IMR-90 (cell line): ENCODE measurements at regions not wholly inside any gene's neighbourhood (a gene's known extent, or its start where the extent isn't known, plus 50 kb on each side); places are given as distances from the start of the nearest gene placed in this dataset.

Experiments used
- ATAC-seq: fragments of 200-7000 bp; cut with Tn5 transposase; 2 replicates; pipeline ENCODE4 v1.9.1; 2020; ENCODE audit warnings: low read depth, mild to moderate bottlenecking, moderate library complexity
- BruUV-seq: library from RNA; stranded (reverse); fragments of 400-500 nt; replicated peaks from 2 replicates; lab custom pipeline; 2021; lab: Mats Ljungman, UMichigan
- CTCF ChIA-PET: fragments of 300-600 bp; formaldehyde crosslinking; extraction: SDS; loops from one replicate; lab custom pipeline; 2021; ENCODE audit warnings: antibody characterized with exemption; lab: Yijun Ruan, JAX
- POLR2A ChIA-PET: fragments of 300-600 bp; sonication (Branson Sonifier 250); formaldehyde crosslinking; loops from one replicate; lab custom pipeline; 2022; ENCODE audit warnings: antibody characterized with exemption; ENCODE audit not compliant: unreplicated experiment; lab: Charles Lee
- DNase-seq: peaks from one replicate; pipeline ENCODE4 v3.0.0; 2013
- H2AFZ ChIP-seq: replicated peaks from 2 replicates; pipeline ENCODE3; 2013; ENCODE audit warnings: low read length, mild to moderate bottlenecking; ENCODE audit not compliant: poor library complexity
- H2AK5ac ChIP-seq: 2 replicates; pipeline ENCODE4 v1.6.1; 2013; ENCODE audit warnings: low read depth, low read length, inconsistent platforms
- H2AK9ac ChIP-seq: replicated peaks from 2 replicates; pipeline ENCODE3; 2013; ENCODE audit warnings: mild to moderate bottlenecking, low read depth, low read length, moderate library complexity; ENCODE audit not compliant: poor library complexity
- H2BK120ac ChIP-seq: 2 replicates; pipeline ENCODE4 v1.6.1; 2013; ENCODE audit warnings: low read depth, low read length, inconsistent platforms
- H2BK15ac ChIP-seq: 3 replicates; pipeline ENCODE4 v1.6.1; 2013; ENCODE audit warnings: low read depth, low read length, inconsistent platforms
- H2BK20ac ChIP-seq: 2 replicates; pipeline ENCODE4 v1.6.1; 2013; ENCODE audit warnings: low read depth, mild to moderate bottlenecking, inconsistent platforms, low read length, moderate library complexity
- H2BK5ac ChIP-seq: 2 replicates; pipeline ENCODE4 v1.6.1; 2013; ENCODE audit warnings: mild to moderate bottlenecking, low read depth, low read length, inconsistent platforms; ENCODE audit not compliant: poor library complexity, severe bottlenecking
- H3K14ac ChIP-seq: replicated peaks from 2 replicates; pipeline ENCODE4 v1.6.1; 2013; ENCODE audit warnings: low read depth, low read length, inconsistent platforms
- H3K18ac ChIP-seq: 2 replicates; pipeline ENCODE4 v1.6.1; 2013; ENCODE audit warnings: low read depth, low read length, control low read depth
- H3K23ac ChIP-seq: 2 replicates; pipeline ENCODE4 v1.6.1; 2013; ENCODE audit warnings: low read depth, low read length, inconsistent platforms
- H3K27ac ChIP-seq: 2 replicates; pipeline ENCODE4 v1.5.1; 2013; ENCODE audit warnings: mild to moderate bottlenecking, control low read depth, low read length; ENCODE audit not compliant: insufficient read depth
- H3K27me3 ChIP-seq: 2 replicates; pipeline ENCODE4 v1.6.1; 2013; ENCODE audit warnings: low read length; ENCODE audit not compliant: control insufficient read depth, insufficient read depth
- H3K36me3 ChIP-seq: 2 replicates; pipeline ENCODE4 v1.6.1; 2013; ENCODE audit warnings: low read length, mixed read lengths; ENCODE audit not compliant: control insufficient read depth, insufficient read depth
- H3K4ac ChIP-seq: 2 replicates; pipeline ENCODE4 v1.6.1; 2013; ENCODE audit warnings: low read depth, low read length, inconsistent platforms
- H3K4me1 ChIP-seq: 2 replicates; pipeline ENCODE4 v1.6.1; 2013; ENCODE audit warnings: low read length, mixed read lengths; ENCODE audit not compliant: control insufficient read depth, insufficient read depth
- H3K4me2 ChIP-seq: 2 replicates; pipeline ENCODE4 v1.6.1; 2013; ENCODE audit warnings: low read depth, mild to moderate bottlenecking, control low read depth, low read length, moderate library complexity
- H3K4me3 ChIP-seq: 2 replicates; pipeline ENCODE4 v1.5.1; 2013; ENCODE audit warnings: low read depth, mild to moderate bottlenecking, control low read depth, low read length, moderate library complexity; ENCODE audit not compliant: insufficient read depth
- H3K56ac ChIP-seq: 2 replicates; pipeline ENCODE4 v1.6.1; 2013; ENCODE audit warnings: low read length, inconsistent platforms; ENCODE audit not compliant: insufficient read depth; ENCODE audit errors: extremely low read depth
- H3K79me1 ChIP-seq, 2 experiments: 2 replicates each; pipeline ENCODE4 v1.6.1; 2013; ENCODE audit warnings: low read length in 2 of 2, inconsistent platforms in 1 of 2, low read depth in 1 of 2
- H3K9ac ChIP-seq: 2 replicates; pipeline ENCODE4 v1.6.1; 2013; ENCODE audit warnings: low read depth, low read length, control low read depth
- H3K9me1 ChIP-seq: 2 replicates; pipeline ENCODE4 v1.6.1; 2013; ENCODE audit warnings: low read length, inconsistent platforms; ENCODE audit not compliant: insufficient read depth
- H3K9me3 ChIP-seq: 2 replicates; pipeline ENCODE4 v1.6.1; 2013; ENCODE audit warnings: low read length; ENCODE audit not compliant: control insufficient read depth, insufficient read depth
- H4K20me1 ChIP-seq: 2 replicates; pipeline ENCODE4 v1.6.1; 2013; ENCODE audit warnings: low read length, inconsistent platforms; ENCODE audit not compliant: insufficient read depth
- H4K5ac ChIP-seq: 2 replicates; pipeline ENCODE4 v1.6.1; 2013; ENCODE audit warnings: mild to moderate bottlenecking, low read depth, low read length, control low read depth
- H4K8ac ChIP-seq, 2 experiments: 2 replicates each; pipeline ENCODE4 v1.6.1; 2013; ENCODE audit warnings: low read depth in 2 of 2, low read length in 2 of 2, control low read depth in 1 of 2, inconsistent platforms in 1 of 2
- H4K91ac ChIP-seq: 2 replicates; pipeline ENCODE4 v1.6.1; 2013; ENCODE audit warnings: low read depth, low read length, inconsistent platforms; ENCODE audit not compliant: insufficient read depth
- CHD1 ChIP-seq: IDR thresholded peaks from 2 replicates; pipeline ENCODE4 v1.6.1; 2012; ENCODE audit warnings: low read depth, low read length, improper control_type of control experiment
- FOS ChIP-seq: fragments of 150-350 bp; IDR thresholded peaks from 2 replicates; pipeline ENCODE4 v1.6.1; 2016; ENCODE audit warnings: low read depth, low read length
- RAD21 ChIP-seq: IDR thresholded peaks from 2 replicates; pipeline ENCODE4 v1.6.1; 2012; ENCODE audit warnings: low read length, improper control_type of control experiment
- WGBS, 2 experiments: methylation state at CpG; one replicate each; pipeline versions ENCODE4 v1.1.5 to v1.1.7; 2013; ENCODE audit warnings: missing lambda C conversion rate in 2 of 2; ENCODE audit not compliant: insufficient read length in 1 of 2; ENCODE audit errors: extremely low coverage in 2 of 2; 5-methylcytosine and 5-hydroxymethylcytosine counted together
- dilution Hi-C: fragments of 300-500 bp; cut with HindIII; formaldehyde crosslinking; loops from one replicate; pipeline ENCODE4 v1.14.3; 2018; ENCODE audit warnings: low sequenced_read_pairs; ENCODE audit not compliant: unreplicated experiment
- in situ Hi-C: fragments of 300-500 bp; cut with MboI; formaldehyde crosslinking; loops from 3 replicates; pipeline ENCODE4 v1.14.3; 2019; ENCODE audit warnings: low sequenced_read_pairs, inconsistent platforms, mixed read lengths
- intact Hi-C: fragments of 100-400 bp; cut with micrococcal nuclease; formaldehyde crosslinking; loops from 2 replicates; pipeline ENCODE4 v1.10.0; 2022
- TF ChIP-seq, protein P1 (sequence below): fragments of 150-350 bp; IDR thresholded peaks from 2 replicates; pipeline ENCODE4 v1.6.1; 2016; ENCODE audit warnings: low read depth, mild to moderate bottlenecking, low read length, moderate library complexity, borderline replicate concordance

DNA sequence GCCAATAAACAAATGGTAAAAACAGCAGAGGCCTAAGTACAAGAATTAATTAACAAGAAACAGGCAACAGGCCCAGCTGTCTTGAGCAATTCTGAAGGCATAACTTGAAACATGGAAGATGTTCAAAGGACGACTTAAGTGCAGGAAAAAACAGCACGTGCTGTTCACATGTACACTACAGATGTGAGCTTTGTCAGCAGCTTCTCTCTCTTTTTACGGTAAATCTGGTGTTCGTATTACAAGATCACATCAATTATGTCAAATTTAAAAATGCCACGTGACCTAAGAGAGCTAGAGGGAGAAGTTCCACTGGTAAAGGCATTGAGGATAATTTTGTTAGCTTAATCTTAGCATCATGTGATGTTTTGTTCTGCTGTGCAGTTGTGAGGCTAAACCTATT lies 281.1 kb downstream of the PSAT1 start:
- H3K9me3 ChIP-seq: no peaks in the 10 kb centered on the region
- H3K4me3 ChIP-seq: no peak overlapping the region
- ATAC-seq (no peak), DNase-seq (no peak)
- H2BK5ac ChIP-seq: no peak overlapping the region
- peaks cover 2% of the 10 kb centered on the region; the same call in 1 of the 2 replicates for H3K4me1 ChIP-seq
- no peak overlapping the region for H3K56ac ChIP-seq
- no peaks in the 10 kb centered on the region for H3K36me3 ChIP-seq
- no peak overlapping the region for H2BK15ac ChIP-seq
- intact Hi-C loops: no loop called here
- no peaks in the 10 kb centered on the region for H3K79me1 ChIP-seq
- no peak overlapping the region for H3K18ac ChIP-seq
- TF ChIP-seq FOS (no peak), RAD21 (no peak), CHD1 (no peak)
- TF ChIP-seq, protein P1, sequence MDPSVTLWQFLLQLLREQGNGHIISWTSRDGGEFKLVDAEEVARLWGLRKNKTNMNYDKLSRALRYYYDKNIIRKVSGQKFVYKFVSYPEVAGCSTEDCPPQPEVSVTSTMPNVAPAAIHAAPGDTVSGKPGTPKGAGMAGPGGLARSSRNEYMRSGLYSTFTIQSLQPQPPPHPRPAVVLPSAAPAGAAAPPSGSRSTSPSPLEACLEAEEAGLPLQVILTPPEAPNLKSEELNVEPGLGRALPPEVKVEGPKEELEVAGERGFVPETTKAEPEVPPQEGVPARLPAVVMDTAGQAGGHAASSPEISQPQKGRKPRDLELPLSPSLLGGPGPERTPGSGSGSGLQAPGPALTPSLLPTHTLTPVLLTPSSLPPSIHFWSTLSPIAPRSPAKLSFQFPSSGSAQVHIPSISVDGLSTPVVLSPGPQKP: no peak
- no peaks in the 10 kb centered on the region for H3K9me1 ChIP-seq
- no peak overlapping the region for H3K14ac ChIP-seq
- H4K20me1 ChIP-seq: no peaks in the 10 kb centered on the region
- ChIA-PET POLR2A (no interaction called here), CTCF (no interaction called here)
- no peak overlapping the region for H3K23ac ChIP-seq
- no peak overlapping the region for H3K4ac ChIP-seq
- no peak overlapping the region for H4K8ac ChIP-seq
- no TSS peak for BruUV-seq
- H3K4me2 ChIP-seq: no peak overlapping the region
- no CpG with 5 or more reads among the region's 5 CpGs for WGBS, 2 experiments
- no peak overlapping the region for H4K5ac ChIP-seq
- H2BK120ac ChIP-seq: no peak overlapping the region
- no peak overlapping the region for H4K91ac ChIP-seq
- no peak overlapping the region for H3K9ac ChIP-seq
- H2AK5ac ChIP-seq: no peak overlapping the region
- dilution Hi-C loops: no loop called here
- H3K27ac ChIP-seq: no peak overlapping the region
- H2AFZ ChIP-seq: no peak overlapping the region
- no peak overlapping the region for H2AK9ac ChIP-seq
- H2BK20ac ChIP-seq: no peak overlapping the region
- H3K27me3 ChIP-seq: no peaks in the 10 kb centered on the region; the same call in 1 of the 2 replicates
- in situ Hi-C loops: loop anchor here (25.0 kb wide), 1 partner anchor 984 kb away; the partner anchor contains the start of gene TLE4
